NCI-H526 treated with DMSO at 0.1 percent for 48 hours (cell line): ENCODE measurements at regions not wholly inside any gene's neighbourhood (a gene's known extent, or its start where the extent isn't known, plus 50 kb on each side); places are given as distances from the start of the nearest gene placed in this dataset.
"Not testable (repeated sequence)": the region's sequence is repeated elsewhere in the genome, so short reads cannot be mapped to it uniquely, and the experiment has no call there.

ENCODE experiments used
- DNase-seq: peaks from one replicate; lab custom pipeline; 2025; lab: John Stamatoyannopoulos, UW

DNA sequence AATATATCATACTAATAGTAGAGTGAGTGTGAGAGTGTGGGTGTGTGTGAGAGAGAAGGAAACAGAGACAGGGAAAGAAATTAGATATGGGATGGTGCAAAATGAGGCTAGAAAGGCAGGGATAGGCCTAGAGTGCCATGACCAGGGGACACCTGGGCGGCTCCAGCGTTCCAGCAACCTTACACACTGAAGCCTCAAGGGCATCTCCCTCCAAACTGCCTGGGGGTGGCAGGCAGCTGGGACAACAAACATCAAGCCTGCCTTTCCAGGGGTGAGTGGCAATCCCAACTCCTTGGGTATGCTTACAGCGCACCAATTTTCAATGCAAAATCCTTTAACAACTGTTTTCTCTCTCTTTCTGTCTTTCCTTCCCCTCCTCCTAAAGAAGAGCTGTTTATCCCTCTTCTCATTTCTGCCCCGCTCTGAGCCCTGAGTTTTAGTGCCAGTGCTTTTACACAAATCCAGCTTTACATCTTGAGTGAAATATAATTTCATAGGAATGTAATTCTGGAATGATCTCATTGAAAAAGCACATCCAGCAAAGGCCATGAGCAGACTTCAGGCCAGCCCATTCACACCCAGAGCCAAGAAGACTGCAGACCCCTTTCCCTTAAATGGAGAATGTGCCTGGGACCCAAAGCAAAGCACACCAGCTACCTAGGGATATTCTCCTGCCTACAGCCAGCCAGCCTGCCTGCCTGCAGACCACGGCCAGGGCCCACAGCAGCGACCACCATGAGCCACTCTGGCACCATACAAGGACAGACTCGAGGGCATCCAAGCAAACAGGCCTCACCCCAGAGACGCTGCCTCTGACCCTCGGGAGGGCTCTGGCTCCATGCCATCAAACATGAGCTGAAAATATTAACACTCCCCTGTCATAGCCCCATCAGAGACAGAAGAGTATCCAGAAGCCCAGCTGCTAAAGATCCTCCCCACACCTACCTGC, 90.3 kb downstream of the RPL27A start:
- no peak for DNase-seq

GRCh38 chr11:8773916-8774539, 91.4 kb downstream of the RPL27A start:
- no peak for DNase-seq

- not testable (repeated sequence) for DNase-seq
Measured at GRCh38 chr11:8774916-8775315, 92.3 kb downstream of the RPL27A start.

DNA sequence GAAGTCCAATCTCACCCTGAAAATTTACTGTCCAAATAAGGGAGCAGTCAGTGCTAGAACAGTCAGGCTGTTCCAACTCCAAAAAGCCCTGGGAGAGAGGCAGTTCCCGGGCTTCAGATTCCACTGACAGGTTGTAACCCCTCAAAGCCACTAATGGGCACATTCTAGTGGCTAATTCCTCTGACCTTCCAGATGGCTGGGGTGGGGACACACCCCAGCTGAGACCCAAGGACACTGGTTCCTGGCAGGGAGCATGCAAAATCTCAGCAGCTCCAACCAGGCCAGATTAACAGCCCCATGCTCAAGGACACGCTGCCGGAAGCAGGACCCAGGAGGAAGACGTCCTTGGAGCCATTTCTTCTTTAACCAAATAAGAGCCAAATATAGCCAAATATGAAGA, 92.7 kb downstream of the RPL27A start:
- no peak for DNase-seq

DNA sequence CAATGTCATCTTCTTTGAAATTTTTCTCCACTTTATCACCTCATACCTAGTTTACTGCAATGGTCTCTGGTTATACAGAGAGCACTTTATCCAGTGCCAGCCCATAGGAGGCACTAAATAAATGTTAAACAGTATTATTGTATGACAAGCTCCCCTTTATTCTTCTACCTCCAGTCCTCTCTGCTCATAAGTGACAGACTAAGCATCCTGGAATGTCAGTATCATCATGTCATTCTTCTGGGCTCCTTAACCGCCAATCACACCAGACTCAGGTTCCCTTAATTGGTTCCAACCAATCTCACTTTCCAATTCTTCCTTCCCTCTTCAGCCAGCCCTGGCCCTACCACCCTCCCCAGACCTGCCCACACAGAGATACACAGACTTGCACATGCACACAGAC, 93.1 kb downstream of the RPL27A start:
- no peak for DNase-seq

DNA sequence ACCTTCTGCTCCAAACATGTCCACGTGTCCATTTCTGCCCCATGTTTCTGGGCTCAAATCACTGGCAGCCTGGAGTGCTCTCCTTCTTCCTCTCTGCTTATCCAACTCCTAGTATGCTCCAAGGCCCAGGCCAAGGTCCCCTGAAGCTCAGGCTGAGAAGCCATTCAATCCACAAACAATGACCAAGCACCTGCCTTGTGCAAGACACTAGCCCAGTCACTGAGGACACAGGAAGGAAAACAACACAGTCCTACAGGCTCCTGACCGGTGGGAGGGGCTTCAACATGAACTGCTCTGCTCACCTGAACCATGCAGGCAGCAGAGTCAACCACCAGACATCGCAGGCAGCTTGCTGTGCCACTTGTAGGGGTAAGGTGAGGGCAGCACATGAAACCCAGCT, 93.6 kb downstream of the RPL27A start:
- DNase-seq = no peak

DNA sequence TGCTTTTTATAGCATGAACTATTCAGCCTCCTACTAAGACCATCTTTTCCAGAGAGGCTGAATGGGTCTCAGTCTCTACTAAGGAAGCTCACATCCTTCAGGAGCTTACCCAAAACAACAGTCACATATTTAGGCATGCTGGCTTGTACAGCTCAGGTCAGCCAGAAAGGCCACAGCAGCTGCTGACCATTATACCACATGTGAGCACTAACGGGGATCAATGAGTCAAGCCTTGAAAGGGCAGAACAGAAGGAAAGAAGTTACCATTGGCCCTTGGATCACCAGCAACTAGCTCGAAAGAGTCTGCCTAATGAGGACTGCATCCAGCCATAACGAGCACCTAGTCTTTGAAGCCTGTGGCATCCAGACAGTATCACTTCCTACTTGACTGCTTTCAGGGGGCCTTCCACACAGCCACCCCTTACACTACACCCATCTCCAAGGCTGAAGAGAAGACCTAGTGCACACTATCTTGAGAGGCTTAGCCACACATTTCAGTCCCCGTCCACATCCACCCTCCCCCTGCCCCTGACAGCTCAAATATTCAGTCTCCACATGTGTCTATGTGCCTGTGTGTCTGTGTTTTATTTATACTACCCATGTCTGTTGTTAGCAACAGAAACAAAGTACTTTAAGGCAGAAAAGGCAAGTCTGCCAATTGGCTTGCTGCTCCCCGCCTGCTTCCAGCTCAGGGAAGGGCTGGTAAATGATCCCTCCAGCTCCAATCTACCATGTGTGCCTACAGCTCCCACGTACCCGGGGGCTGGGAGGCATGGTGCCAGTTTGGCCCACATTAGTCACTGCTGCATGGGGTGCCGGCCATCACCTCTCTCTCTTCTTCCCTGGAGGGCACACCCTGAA, 95.5 kb downstream of the RPL27A start:
- DNase-seq = no peak

GRCh38 chr11:8779107-8779506, 96.5 kb downstream of the RPL27A start:
- DNase-seq = no peak

DNA sequence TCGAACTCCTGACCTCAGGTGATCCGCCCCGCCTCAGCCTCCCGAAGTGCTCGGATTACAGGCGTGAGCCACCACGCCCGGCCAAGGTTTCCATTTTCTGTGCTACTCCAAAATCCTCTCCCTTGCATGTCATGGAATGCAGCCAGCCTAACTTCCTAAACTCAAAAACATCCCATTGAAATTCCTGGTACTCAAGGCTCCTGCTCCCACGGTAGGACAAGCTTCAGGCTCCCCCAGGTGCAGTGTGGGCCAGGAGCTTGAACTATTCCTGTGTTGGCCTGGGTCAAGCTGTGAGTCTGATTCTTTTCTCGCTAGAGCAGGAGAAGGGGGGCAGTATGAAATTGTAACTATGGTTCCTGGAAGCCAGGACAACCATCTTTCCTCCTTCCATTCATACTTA, 97.1 kb downstream of the RPL27A start:
- DNase-seq = no peak

DNA sequence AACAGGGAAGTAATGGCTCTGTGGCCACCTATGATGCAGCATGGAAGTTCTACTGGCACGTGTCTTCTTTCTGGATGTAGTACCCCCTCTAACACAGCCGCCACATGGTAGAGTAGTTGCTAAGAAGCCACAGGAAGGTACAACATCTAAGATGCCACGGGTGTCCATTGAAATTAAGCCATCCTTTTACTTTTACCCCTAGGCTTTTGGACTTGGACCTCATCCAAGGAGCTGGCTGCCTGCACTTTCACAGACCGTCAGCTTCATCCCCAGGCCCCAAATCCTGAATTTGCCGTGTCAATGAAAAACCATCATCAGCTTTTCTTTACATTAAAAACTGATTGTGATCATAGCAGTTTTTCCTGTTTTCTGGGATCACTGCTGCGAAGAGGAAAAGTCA, 102.4 kb downstream of the RPL27A start:
- DNase-seq = no peak

GRCh38 chr11:8785457-8785856, 102.9 kb downstream of the RPL27A start:
- DNase-seq = no peak

- DNase-seq = no peak
Measured at GRCh38 chr11:8785998-8786397, 103.4 kb downstream of the RPL27A start.

DNA sequence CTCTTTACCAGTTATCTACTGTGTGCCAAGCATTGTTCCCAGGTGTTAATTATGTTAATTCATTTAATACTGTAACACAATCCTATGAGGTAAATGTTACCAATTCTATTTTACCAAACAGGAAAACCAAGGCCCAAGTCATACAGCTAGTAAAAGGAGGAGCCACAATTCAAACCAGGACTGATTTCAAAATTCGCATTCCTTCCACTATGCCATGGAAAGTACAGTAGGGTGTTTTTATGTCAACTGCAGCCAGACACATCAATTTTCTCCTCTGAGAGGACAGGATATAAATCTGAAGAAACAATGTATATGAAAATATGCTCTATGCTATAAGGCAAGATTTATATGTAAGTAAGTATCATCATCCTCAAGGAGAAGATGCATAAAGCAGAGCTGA, 104.3 kb downstream of the RPL27A start:
- no peak for DNase-seq

DNA sequence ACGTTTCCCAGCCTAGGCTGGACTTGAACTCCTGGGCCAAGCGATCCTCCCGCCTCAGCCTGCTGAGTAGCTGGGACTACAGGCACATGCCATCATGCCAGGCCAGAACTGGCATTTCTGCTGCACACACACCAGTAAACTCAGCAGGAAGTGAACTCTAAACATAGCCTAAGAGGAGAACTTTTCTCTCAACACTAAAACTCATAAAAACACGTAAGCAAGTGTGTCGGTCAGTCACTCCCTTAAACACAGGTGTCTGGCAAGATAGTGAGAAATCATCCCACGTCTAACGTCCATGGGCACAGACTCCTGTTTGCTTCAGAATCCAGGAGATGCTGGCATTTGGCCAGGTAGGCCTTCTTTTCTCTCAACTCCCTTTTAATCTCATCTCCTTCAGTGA, 104.8 kb downstream of the RPL27A start:
- no peak for DNase-seq

DNA sequence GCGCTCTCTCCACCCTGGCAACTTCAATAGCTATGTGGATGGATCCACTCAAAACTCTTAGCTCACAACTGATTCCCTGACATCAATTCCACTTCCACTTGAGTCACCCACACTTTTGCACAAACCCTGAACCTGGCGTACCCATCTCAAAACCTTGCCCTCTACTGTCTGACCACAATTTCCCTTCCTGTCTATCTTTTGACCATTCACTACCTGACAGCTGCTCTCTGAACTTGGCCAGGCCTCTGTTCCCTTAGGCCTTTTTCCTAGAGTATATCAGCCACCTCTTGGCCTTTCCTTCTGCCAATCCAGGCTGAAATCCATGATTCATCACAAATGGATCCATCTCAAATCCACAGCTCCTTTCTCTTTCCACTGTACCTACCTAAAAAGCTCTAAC, 106.0 kb downstream of the RPL27A start:
- DNase-seq = no peak

DNA sequence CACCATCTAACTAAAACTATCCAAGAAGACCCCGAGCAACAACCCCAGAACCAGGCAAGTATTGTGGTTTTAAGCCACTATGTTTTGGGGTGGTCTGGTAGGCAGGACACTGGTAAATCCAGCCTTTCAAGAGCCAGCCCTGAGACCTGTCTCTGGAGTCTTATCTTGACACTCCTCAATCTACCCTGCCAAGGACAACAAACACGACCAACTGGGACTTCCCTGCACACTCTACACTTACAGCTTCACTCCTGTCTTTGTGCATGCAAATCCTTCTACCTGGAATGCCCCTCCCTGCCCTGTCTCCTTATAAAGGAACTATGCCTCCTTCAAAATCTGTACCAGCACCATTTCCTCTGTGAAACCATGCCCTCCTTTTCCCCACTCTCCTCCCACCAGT, 107.3 kb downstream of the RPL27A start:
- no peak for DNase-seq

GRCh38 chr11:8790968-8791367, 108.4 kb downstream of the RPL27A start:
- no peak for DNase-seq

DNA sequence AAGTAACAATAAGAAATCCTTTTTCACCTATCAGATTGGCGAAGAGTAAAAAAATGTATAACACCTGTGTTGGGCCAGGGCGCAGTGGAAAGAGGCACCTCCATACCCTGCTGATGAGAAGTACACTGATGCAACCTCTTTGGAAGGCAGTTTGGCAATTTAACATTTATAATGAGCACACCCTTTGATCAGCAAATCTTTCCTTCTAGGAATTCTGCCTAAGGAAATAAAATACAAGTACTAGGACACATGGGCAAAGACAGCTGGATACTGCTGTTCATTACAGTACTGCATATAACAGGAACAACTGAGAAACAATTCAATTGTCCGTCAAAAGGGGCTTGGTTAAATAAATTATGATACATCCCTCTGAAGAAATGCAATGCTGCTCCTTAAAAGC, 110.1 kb downstream of the RPL27A start:
- no peak for DNase-seq

DNA sequence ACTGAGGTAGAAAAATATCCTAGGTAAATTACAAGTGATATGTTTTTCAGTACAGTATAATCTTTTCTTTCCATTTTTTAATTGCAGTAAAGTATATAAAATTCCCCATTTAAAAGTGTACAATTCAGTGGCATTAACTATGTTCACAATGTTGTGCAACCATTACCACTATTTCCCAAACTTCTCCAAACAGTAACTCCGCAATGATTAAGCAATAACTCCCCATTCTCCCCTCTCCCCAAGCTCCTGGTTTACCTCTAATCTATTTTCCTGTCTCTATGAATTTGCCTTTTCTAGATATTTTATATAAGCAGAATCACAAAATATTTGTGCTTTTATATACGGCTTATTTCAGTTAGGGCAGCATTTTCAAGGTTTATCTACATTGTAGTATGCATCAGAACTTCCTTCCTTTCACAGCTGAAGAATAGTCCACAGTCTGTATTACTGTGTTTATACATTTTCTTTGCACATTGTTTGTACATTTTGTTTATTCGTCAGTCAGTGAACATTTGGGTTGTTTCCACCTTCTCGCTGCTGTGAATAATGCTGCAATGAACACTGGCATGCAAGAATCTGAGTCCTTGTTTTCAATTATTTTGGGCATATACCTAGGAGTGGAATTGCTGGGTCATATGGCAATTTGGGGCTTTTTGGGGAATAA, 110.7 kb downstream of the RPL27A start:
- no peak for DNase-seq

- DNase-seq = no peak
Measured at GRCh38 chr11:8794126-8794525, 111.5 kb downstream of the RPL27A start.

DNA sequence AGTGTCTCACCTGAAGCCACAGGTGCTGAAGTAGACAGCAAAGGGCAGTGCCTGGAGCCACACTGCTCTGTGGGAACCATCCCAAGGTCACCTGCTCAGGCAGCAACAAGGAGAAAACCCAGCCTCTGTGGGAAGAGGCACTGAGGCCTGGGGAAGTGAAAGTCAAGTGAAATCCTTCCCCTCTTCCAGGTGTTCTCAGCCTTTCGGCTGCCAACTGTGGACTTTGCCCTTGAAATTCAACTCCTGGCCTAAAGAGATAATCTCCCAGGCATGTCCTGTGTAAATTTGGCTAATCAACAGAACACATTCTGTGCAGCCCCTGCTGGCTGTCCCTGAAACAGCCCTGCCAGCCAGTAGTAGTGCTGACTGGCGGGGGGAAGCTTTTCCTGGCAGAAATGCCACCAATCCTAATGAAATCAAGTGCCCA, 112.1 kb downstream of the RPL27A start:
- peak; percentile 90 for DNase-seq

- DNase-seq = no peak
Measured at GRCh38 chr11:8796941-8797340, 114.0 kb upstream of the AKIP1 start.
